ENCODE measurements at regions not wholly inside any gene's neighbourhood (a gene's known extent, or its start where the extent isn't known, plus 50 kb on each side); places are given as distances from the start of the nearest gene placed in this dataset.

- intact Hi-C loops (cut with DNase I), result no loop called here
- no peak for DNase-seq
- no peak for ATAC-seq (ENCODE audit: poor library complexity)
These were observed 177.7 kb downstream of the DLL1 start for GRCh38 chr6:170113141-170113540.

DNA sequence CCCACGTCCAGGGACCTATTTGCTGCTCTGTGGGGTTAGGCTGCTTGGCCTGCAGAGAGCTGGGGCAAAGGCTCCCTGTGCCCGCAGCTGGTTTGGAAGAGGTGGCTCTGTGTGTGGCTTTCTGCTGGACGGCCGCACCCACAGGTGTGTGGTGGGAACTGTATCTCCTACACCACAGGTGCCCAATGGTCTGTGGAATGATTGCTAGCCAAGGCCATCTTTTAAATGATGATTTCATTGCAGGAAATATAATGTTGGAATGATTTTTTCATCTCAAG, 178.4 kb downstream of the DLL1 start:
- no peak for ATAC-seq (ENCODE audit: poor library complexity)
- intact Hi-C loops (cut with DNase I), result no loop called here
- no peak for DNase-seq

GRCh38 chr6:170111816-170112582, 178.9 kb downstream of the DLL1 start:
- ATAC-seq (ENCODE audit: poor library complexity) (no peak), DNase-seq (no peak)
- intact Hi-C loops (cut with DNase I), result no loop called here

DNA sequence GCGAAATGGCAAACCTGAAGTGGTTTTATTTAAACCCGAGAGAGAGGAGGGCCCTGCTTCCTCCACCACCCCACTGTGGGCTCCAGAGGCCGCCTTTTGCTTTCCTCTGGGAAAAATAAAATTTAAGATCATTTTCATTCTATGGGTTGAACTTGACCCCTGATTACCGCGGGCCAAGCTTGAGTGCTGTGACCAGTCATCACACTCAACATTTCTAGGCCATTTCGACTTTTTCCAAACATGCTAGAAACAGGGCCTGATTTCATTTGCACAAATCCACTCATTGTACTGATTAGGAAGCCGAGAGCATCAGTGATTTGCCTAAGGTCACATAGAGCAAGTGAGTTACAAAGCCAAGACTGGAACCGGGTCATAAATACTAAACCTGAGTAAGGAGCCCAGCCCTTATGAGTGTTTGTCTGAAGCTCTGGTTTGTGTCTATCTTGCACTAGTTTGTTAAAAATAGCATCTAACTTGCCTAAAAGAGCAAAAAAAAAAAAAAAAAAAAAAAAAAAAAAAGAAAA, 179.7 kb downstream of the DLL1 start:
- DNase-seq (no peak), ATAC-seq (ENCODE audit: poor library complexity) (no peak)
- intact Hi-C loops (cut with DNase I), result no loop called here

DNA sequence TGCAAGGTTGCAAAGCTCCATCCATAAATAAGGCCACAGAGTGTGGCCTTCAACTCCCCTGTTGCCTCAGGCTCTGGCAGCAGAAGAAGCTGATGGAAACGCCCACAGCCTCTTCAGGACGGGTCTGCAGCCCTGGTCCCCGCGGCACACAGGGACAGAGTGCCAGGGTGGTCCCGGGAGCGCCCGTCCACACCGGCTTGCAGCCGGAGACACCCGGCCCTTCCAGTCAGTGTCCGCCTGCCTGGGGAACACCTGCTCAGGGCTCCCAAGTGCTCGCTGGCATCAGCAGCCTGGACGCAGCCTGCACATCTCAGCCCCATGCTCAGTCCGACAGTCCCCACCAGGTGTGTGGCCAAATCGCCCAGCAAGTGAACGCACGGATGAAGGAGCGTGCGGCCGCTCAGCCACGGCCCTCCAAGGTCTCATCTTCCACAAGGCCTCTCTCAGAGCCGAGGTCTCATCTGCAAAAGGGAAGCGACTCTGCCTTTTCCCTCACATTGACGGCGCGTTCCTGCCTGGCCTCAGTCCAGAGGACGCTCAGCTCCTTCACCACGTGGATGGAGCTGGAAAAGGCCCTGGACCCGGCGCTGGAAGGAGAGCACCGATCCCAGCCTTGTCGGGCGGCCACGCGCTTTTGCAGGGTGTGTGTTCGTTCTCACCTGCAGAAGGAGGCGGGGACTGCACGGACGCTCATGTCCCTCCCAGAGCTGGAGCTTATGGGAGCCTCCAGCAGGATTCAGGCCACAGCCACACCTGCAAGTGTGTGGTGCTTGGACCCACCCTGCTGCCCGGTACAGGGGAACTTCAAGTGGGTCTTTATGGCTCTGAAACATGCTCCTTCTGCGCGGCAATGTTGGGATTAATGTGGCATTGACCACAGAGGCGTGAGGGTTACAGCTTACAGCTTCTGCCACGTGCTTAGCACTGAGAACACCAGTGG, 180.4 kb downstream of the DLL1 start:
- intact Hi-C loops (cut with DNase I), result no loop called here
- no peak for ATAC-seq (ENCODE audit: poor library complexity)
- no peak for DNase-seq

DNA sequence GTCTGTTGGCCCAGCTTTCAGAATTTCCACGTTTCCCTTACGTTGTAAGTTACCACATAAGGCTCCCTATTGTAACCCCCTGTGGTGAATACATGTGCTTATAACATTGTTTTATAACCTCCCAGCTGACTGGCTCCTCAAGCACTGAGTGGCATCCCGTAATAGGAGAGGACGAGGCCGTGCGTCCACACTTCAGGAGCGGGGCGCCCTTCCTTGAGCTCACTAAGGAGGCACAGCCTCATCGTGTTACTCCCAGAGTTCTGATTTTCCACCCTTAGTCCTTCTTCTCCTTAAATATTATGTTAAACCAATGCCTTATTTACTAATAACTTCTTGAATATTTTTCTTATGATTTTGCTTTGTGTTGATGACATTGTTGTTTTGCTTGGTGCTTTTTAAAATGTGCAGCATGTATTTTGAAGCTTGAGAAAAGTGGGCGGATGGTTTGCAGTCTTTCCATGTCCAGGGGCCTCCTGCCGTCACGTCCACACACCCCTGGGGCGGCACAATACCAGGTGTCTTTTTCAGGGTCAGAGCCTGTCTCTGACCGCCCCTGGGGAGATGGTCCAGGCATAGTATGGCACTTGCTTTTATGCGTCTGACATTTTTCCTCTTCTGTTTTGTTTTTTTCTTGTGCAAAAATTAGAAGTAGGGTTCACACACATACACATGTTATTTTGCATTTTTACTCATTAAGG, 181.8 kb downstream of the DLL1 start:
- intact Hi-C loops (cut with DNase I), result no loop called here
- ATAC-seq (ENCODE audit: poor library complexity) (no peak), DNase-seq (no peak)

DNA sequence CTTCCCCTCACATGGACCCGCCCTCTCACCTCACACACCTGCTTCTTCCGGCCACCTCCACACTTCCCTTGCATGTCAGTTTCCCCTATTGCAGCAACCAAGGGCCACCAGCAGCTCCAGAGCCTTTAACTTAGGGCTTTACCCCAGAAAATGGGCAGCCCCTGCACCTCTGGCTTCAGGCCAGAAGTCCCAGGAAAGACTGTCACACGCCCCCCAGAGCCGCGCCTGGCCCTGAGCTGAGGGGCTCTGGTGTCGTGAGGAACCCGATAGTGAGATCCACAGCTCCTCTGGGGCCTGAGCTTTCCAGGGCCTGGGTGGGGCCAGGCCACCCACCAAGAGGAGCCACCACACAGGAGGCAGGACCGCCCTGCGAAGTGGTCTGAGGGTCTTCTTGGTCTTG, 182.4 kb downstream of the DLL1 start:
- no peak for DNase-seq
- no peak for ATAC-seq (ENCODE audit: poor library complexity)
- intact Hi-C loops (cut with DNase I), result no loop called here

GRCh38 chr6:170107606-170108222, 183.2 kb downstream of the DLL1 start:
- ATAC-seq (ENCODE audit: poor library complexity), result no peak
- intact Hi-C loops (cut with DNase I), result no loop called here
- no peak for DNase-seq

- intact Hi-C loops (cut with DNase I), result no loop called here
- DNase-seq (no peak), ATAC-seq (ENCODE audit: poor library complexity) (no peak)
These were observed 183.9 kb downstream of the DLL1 start for GRCh38 chr6:170106906-170107525.

GRCh38 chr6:170102582-170103481, 188.0 kb downstream of the DLL1 start:
- ATAC-seq (ENCODE audit: poor library complexity), result no peak
- intact Hi-C loops (cut with DNase I), result no loop called here
- no peak for DNase-seq

- DNase-seq (no peak), ATAC-seq (ENCODE audit: poor library complexity) (no peak)
- intact Hi-C loops (cut with DNase I), result no loop called here
These were observed 188.8 kb downstream of the DLL1 start for GRCh38 chr6:170102038-170102437.

DNA sequence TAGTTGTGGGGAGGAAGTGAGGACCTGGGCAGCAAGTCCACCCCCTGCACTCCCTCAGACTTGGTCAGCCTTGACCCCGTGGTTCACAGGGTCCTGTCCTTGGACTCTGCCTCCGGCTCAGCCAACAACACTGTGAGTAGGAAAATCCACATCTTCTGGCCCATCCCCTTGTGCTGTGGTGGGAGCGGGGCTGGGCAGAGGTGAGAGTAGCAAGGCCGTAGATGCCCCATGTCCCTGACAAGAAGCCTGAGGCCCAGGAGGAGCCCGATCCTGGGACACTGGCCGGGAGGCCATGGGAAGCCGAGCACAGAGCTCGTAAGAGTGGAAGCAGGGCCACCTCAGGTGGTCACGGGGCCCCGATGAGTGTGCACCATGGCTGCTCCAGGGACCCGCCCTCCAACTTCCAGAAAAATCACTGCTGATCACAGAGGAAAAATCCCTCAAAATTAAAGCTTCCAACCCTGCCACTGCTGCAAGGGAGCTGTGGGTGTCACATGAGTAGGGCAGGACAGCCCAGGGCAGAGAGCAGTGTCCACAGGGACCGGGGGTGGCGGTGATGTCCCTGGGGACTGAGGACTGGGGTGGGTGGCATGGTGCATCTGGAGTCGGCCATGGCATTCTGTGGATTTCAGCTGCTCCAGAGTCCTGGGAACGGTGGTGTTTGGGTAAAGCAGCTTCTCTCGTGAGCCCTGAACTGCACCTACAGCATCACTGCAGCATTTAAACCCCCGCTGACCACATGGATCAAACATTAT, 189.4 kb downstream of the DLL1 start:
- intact Hi-C loops (cut with DNase I), result no loop called here
- ATAC-seq (ENCODE audit: poor library complexity) (no peak), DNase-seq (no peak)

GRCh38 chr6:170100046-170100445, 190.8 kb downstream of the DLL1 start:
- DNase-seq (no peak), ATAC-seq (ENCODE audit: poor library complexity) (no peak)
- intact Hi-C loops (cut with DNase I), result no loop called here

- ATAC-seq (ENCODE audit: poor library complexity) (no peak), DNase-seq (no peak)
- intact Hi-C loops (cut with DNase I), result no loop called here
These were observed 191.5 kb downstream of the DLL1 start for GRCh38 chr6:170099387-170099786.

GRCh38 chr6:170098428-170099170, 192.3 kb downstream of the DLL1 start:
- ATAC-seq (ENCODE audit: poor library complexity) (no peak), DNase-seq (no peak)
- intact Hi-C loops (cut with DNase I), result no loop called here
